GM18502 (cell line): ENCODE measurements at regions not wholly inside any gene's neighbourhood (a gene's known extent, or its start where the extent isn't known, plus 50 kb on each side); places are given as distances from the start of the nearest gene placed in this dataset.
A peak's percentile ranks its signal among the peaks of the same experiment; 100 is the strongest.
"Not testable (repeated sequence)": the region's sequence is repeated elsewhere in the genome, so short reads cannot be mapped to it uniquely, and the experiment has no call there.

Experiments used
- ATAC-seq: cut with Tn5 transposase; IDR thresholded peaks from one replicate; pipeline ENCODE4 v1.9.1; 2021; ENCODE audit warnings: mild to moderate bottlenecking; ENCODE audit not compliant: unreplicated experiment, poor library complexity

GRCh38 chr22:17318817-17319216 is 50.4 kb upstream of the CECR2 start:
- ATAC-seq = no peak

- no peak for ATAC-seq
Observed at GRCh38 chr22:17315310-17315709, 54.0 kb upstream of the CECR2 start.

DNA sequence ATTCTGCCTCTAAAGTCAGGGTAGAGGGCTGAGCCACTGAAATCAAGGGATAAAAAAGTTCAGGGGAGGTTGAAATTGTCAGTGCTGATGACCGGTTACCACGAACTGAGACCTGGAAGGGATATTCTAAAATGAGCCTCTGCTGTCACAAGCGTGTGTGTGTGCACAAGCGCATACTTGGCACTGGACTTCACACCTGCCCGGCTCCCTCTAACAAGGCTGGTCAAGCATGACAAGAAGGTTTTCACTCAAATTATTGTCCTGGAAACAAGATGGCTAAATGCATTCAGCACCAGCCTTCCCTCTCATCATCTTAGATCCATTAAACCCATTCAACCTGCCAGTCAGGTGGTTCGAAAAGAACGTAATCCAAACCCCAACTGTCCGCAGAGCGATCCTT is 54.8 kb upstream of the CECR2 start:
- no peak for ATAC-seq

DNA sequence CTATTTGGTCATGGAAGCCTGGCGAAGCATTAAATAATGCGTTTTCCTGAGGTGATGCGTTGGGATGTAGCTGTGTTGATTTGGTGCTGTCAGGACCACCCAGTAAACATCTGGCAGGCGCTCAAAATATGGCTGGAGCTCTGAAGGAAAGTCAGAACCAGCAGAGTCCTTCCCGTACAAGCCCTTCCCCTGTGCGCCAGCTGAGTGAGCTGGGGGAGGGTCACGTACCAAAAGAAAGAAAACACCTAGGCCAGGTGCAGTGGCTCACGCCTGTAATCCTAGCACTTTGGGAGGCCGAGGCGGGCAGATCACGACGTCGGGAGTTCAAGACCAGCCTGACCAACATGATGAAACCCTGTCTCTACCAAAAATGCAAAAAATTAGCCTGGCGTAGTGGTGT is 55.6 kb upstream of the CECR2 start:
- no peak for ATAC-seq

- ATAC-seq = no peak
Observed at GRCh38 chr22:17307566-17307965, 61.7 kb upstream of the CECR2 start.

GRCh38 chr22:17305076-17305475 is 64.2 kb upstream of the CECR2 start:
- ATAC-seq = no peak

DNA sequence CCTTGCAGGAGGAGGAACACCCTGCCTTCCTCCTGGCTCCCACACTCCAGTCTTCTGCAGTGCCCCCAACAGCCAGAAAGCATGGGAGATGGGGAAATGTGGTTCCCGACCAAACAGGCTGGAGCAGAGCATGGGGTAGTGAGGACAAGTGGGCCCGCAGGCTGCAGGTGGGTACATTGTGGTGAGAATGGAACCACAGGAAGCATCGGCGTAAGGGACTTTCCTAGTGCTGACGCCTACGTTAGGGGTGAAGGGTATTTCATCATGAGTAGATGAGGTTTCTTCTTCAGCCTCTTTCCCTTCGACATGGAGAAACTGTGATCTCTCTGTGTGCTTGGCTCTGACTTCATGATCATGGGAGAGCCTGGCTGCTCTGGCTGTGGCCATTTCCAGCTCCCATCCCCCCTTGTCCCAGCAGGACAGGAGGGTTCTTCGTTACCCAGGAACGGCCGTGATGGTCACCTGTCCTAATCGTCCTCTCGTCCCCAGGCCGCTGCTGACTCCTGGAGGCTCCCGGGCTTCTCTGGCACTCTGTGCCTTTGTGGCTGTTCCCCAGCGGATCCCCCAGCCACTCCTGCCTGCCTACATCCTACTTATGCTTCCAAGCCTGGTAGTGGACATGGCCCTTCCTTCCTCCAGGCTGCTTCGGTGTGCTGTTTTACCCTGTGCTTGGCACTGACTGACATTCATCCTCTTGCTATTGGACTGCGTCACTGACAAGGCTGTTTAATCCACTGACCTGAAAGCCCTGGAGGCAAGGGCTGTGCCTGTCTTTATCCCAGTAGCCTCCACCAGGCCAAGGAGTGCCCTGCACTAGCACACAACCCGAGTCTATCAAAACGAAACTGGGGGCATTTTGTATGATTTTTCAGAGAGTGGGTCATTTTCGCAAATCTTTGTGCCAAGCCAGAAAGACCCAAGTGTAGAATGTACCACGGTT is 65.2 kb upstream of the CECR2 start:
- ATAC-seq = peak; percentile 83

DNA sequence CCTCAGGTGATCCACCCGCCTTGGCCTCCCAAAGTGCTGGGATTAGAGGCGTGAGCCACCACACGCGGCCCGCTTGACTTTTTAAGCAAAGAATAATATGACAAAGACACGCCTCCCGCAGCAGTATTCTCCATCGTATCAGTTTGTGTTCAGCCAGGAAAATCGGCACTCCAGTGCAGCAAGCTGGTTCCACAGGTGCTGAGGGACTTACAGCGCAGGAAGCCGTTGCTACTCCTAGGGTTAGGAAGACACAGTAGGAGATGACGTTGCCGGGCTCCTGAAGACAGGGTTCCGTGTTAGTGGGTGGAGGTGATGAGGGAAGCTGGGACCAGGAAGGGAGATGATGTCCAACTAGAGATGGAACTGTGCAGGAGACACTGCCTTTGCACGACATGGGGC is 65.8 kb upstream of the CECR2 start:
- ATAC-seq = no peak

GRCh38 chr22:17302616-17303015 is 66.6 kb upstream of the CECR2 start:
- no peak for ATAC-seq

- ATAC-seq = no peak
Observed at GRCh38 chr22:17300926-17301325, 68.3 kb upstream of the CECR2 start.

GRCh38 chr22:17298805-17299502 is 70.3 kb upstream of the CECR2 start:
- not testable (repeated sequence) for ATAC-seq

DNA sequence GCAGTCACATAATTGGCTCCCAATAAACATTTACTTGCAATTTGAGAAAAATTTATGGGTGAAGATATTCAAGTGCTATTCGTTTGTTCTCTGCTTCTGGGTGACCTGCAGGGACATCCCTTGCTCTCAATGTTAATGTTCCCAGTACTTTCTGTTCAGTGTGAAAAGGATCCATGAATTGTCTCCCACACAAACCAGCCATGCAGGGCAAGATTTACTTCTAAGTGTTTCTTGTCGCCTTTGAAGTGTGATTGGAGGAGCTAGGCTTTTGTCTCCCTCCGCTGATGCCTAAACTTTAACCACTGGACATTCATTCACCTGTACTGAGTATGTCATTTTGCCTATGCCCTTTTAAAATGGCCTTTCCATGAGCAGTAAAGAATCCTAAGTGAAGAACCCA is 66.4 kb upstream of the ADA2 start:
- no peak for ATAC-seq

GRCh38 chr22:17284888-17285287 is 65.7 kb upstream of the ADA2 start:
- ATAC-seq = no peak

DNA sequence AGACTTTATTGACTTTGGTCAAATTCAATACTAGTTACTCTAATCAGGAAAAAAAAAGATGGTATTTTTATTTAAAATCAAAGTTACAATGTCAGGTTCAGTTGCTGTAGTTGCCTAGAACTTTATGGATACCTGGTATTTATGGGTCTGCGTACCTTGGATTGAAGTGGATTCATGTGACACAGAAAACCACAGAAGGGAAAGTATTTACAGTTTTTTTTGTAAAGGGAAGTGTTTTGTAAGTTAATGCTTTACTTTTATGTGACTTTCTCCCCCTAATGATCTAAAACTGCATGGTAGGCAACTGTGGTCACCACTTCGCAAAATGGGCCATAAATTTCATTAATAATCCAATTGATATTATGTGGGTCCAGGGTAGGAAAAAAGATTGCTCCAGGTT is 65.2 kb upstream of the ADA2 start:
- ATAC-seq = no peak

DNA sequence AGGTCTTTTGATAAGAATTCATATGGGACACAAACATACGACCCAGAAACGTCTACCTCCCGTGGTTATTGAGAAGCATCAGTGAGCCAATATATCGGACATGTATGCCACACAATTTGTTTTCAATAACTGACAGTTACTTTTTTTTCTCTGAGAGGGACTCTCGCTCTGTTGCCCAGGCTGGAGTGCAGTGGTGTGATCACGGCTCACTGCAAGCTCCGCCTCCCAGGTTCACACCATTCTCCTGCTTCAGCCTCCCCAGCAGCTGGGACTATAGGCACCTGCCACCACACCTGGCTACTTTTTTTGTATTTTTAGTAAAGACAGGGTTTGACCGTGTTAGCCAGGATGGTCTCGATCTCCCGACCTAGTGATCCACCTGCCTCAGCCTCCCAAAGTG is 64.6 kb upstream of the ADA2 start:
- ATAC-seq = not testable (repeated sequence)

DNA sequence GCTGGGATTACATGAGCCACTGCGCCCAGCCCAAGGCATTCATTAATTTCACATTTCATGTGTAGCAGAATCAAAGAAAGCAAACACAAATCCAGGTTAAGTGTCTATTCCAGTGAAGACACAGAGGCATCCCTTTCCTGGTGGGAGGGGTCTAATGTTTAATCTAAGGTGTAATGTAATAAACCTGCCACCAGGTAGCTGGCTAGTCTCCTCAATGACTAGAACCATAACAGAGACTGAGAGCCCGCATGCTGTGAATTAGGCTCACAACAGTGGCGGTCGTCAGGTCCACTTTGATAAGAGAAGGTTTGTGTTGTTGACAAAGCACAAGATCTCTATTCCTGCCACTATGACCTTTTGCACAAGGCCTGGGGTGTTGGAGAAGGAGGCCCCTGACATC is 64.2 kb upstream of the ADA2 start:
- ATAC-seq = no peak

GRCh38 chr22:17281440-17281841 is 62.2 kb upstream of the ADA2 start:
- no peak for ATAC-seq

DNA sequence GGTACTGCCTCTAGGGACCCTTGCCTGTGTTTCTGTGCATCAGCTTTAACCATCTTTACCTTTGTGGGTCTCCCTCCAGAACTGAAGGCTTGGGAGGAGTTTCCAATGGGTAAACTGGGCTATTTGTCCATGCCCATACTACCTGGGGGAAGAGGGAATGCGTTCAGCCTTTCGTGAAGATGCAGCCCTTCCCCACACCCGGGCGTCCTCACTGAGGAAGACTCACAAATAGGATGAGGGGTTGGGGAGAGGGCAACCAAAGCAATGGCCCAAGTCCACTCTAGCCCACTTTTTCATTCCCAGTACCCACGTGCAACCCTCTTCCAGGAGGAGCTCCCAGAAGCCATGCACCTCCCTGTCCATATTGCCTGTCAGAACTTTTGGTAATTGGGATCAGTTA is 61.8 kb upstream of the ADA2 start:
- no peak for ATAC-seq

DNA sequence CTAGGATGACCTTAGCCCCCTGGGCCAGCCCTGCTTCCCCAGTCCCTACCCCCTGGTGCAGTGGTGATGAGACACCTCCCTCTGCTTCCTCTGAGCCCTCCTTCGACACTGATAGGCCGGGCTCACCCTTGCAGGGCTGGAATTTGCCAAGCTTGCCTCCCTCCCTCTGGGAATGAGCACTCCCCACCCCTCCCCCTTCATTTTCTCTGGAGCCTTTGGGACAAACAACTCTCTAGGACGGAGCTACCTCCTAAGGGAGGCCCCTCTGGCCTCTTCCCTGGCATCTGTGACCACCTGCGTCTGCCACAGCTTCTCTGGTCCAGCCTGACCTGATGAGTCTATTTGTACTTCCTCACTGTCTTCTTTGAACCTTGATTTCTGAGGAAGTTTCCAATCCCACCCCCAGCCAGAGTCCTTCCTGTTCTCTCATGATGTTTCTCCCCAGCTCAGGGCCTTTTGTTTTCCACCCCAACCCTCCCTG is 53.3 kb upstream of the ADA2 start:
- no peak for ATAC-seq

- no peak for ATAC-seq
Observed at GRCh38 chr22:17271711-17272451, 52.6 kb upstream of the ADA2 start.
